ENCODE measurements at regions not wholly inside any gene's neighbourhood (a gene's known extent, or its start where the extent isn't known, plus 50 kb on each side); places are given as distances from the start of the nearest gene placed in this dataset.

DNA sequence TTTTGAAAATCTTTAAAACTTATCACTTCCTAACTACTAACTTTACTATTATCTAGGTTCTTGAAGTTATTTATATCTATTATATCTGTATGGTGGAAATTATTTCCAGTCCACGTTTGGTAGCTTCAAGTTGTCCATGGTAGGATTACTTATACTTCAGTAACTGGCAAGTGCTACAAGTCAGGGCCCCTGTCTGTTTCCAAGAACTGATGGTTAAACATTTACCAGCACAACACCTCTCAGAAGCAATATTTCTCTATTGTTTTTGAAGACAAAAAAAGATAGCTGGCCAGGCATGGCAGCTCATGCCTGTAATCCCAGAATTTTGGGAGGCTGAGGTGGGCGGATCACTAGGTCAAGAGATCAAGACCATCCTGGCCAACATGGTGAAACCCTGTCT lies 240.4 kb upstream of the RHOBTB1 start:
- no peak for DNase-seq

DNA sequence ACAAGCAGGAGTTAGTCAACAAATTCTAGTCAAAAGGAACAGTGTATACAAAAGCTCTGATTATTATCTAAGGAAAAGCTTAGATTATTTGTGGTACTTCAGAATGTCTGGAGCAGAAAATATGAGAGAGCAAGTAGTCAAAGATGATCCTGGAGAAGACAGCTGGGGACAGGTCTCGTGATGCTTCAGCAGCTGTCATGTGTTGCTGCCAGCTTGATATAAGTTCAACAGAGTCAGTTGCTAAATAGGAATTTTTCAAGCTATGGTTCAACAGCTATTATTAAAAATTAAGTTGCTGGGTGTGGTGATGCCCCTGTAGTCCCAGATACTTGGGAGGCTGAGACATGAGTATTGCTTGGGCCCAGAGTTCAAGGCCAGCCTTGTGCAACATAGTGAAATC lies 240.0 kb upstream of the RHOBTB1 start:
- DNase-seq, result no peak

DNA sequence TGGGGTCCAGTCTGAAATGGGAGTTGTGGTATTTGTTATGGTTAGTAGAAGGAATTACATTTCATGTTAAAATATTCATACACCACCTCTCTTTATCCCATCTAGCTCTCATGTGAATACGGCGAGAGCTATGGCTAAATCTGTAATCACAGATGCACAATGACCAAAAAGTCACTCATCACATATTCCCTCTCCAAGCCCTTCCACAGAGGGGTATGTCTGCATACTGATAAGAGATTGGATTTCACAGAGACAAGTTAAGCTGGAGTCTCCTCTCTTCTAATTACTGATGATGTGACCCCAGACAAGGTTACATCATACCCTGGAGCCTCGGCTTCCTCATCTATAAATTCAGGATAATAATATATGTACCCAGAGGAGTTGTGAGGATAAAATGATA lies 237.8 kb upstream of the RHOBTB1 start:
- no peak for DNase-seq

DNA sequence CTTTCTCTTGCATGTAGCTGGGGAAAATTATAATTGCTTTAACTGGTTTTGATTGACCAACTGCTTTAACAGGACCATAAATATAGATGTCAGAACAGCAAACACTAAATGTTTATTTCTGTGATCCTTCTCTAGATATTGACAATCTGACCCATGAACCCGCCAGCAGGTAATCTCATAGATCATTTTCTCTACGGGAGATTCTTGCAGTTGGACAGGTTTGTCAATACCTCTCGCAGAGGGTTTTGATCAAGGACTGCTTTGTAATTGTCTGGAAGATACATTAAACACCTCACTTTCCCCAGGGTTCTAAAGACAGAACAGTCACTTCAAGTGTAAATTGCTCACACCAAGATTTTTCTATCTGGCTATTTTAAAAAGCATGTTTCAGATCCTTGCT lies 235.8 kb upstream of the RHOBTB1 start:
- no peak for DNase-seq

DNA sequence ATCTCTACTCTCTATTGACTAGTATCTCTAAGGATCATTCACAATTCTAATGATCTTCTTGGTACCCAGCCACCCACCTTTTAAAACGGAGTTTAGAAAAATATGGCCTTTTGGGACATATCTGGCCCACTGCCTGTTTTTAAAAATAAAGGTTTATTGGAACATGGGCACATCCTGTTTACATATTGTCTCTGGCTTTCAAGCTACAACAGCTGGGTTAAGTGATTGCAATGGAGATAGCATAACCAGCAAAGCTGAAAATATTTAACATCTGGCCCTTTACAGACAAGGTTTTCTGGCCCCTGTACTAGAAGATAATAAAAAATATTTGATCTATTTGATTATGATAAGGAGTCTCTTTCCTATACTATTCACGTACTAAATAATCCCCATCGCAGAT lies 232.4 kb upstream of the RHOBTB1 start:
- no peak for DNase-seq

DNA sequence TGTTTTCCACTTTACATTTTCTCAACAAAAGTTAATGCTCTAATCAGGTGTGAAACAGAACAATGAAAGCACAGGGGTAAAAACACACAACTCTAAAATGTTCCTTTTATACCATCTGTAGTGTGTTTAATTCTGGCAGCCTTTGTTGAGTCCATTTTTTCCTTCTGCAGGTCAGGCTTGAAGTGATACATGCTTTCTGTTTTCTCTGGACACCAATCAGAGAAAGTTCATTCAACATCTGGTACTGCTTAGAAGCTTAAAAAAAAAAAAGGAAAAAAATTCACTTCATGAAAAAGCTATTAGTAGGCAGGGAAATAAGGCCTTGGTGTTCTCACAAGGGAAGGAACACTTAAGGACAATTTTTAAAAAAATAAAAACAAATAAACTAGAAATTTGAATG lies 231.3 kb upstream of the RHOBTB1 start:
- DNase-seq, result no peak

DNA sequence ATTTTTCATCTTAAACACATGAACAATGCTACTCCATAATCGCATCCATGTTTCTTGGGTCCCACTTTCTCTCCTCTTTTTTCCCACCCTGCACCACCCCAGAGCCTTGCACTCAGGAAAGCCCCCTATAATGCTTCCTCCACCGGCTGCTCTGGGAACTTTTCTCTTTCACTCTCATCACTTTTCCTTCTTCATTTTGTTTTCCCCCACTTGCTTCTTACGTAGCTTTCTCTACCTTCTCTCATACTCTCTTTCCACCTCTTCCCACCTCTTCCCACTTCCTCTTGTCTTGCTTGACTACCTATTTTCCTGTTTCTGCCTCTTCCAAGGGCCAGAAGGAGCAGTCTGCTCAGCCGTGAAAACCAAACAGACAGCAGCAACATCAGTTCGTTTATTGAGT lies 229.5 kb upstream of the RHOBTB1 start:
- DNase-seq, result no peak

DNA sequence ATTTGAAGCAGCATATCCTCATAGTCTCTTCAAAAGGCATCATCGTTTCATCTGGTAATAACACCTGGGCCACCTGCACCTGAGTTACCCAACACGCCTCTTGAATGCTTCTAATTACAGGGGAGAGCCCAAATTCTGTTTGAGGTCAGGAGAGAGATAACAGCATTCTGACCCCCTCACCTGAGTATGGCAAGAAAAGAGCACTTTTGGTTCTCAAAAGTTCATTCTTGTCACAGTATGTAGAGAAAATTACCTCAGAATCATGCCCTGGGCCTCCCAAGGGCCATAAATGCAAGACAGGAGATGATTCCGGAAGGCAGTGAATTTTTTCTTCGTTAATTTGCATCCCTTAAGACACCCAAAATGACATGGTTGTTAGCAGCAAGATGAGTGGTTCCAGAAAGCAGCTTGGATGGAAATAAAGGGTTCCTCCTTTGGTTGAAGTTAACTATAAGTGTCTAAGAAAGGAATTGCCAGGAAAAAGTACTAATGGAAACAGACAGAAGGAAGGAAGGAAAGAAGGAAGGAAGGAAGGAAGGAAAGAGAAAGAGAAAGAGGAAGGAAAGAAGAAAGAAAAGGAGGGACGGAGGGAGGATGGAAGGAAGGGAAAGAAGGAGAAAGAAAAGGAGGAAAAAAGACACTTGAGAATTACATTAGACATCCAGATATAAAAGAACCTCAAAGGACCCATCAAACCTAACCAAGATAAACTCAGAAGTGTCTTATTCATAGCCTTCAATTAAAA lies 228.4 kb upstream of the RHOBTB1 start:
- DNase-seq, result no peak

DNA sequence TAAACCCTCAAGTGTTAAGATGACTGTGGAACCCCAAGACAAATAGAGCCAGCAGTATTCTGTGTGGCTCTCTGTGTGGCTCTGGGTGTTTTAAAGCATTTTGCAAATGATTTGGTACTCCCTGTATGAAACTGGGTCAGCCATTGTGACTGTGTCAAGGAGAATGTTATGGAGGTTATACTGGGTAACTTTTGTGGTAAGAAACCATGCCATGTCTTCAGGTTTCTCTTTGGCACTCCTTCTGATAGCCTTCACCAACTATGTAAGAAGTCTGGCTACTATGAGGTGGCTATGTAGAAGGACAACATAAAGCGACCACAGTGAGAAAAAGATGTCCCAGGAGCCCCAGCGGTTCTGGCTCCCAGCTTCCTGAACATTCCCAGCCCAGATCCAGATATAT lies 226.6 kb upstream of the RHOBTB1 start:
- DNase-seq, result no peak

DNA sequence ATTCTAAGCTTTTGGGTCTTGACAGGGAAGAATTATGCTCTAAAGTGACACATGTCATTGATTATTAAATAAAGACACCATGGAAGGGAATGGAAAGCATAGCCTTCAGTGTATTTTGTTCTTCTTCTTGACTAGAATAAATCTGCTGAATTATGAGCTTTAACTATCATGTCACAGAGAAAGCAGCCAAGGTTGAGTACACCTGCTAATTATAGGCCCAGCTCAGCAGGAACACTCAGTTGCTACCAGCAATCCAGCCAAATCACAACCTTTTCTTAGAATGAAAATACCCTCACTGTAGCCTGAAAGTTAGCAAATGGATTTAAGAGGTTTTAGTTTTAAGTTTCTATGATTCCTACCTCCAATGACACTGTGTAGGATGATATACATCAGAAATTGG lies 225.3 kb upstream of the RHOBTB1 start:
- DNase-seq, result no peak

DNA sequence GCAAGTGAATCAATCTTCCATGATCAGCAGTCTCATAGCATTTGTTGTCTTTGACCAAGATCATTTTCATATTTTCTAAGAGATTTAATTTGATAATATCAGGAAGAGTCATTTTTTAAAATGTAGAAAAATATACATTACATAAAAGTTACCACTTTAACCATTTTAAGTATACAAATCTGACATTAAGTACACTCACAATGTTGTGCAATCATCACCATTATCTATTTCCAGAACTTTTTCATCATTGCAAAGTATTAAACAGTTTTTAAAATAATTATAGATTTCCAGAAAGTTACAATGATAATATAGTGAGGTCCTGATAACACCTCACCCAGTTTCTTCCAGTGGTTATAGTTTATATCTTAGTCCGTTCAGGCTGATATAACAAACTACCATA lies 222.5 kb upstream of the RHOBTB1 start:
- DNase-seq, result no peak

DNA sequence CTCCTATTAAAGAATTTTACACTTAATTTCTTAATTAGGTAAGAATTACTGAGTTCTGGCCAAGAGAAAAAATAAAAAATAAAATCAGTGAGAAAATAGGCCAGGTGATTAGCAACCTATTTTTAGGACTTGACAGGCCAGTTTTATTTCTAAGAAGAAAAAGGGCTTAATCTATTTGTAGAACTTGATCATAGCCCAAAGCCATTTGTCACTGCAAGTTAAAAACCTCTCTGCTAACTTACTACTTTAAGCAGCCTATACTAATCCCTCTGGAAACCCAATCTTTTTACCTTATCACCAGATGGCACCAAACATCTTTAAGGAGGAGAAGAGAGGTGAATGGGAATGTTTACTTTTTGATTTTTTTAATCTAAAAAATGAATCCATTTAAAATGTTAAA lies 222.1 kb upstream of the RHOBTB1 start:
- DNase-seq, result no peak

DNA sequence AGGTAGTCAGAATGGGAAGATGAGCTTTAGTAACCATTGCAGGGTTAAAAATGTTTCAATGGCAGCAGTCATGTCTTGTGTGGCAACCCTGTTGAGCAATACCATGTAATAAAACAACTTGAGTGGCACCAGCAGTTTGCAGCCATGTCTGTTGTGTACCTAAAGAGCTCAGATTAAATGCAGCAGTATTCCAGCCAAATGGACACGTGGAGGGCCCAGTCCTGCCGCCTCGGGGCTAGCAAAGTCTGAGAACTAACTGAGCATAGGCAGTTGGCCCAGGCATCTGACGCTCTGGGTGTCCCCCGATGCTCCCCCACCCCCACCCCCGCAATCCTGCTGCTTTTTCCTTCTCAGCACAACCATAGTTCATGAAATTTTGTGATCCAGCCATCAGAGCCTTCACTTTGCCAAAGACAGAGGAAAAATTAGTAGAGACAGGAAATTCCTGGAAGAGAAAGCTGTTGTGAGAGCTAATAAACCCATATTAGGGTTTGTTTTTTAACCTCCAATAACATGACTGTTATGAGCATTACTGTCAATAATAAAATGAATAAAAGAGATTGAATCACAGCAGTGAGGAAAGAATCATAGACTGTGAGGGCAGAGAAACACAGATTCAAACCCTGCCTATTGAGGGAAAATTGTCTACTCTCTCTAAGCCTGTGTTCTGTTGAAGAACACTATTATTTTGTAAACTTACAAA lies 220.6 kb upstream of the RHOBTB1 start:
- DNase-seq, result no peak

DNA sequence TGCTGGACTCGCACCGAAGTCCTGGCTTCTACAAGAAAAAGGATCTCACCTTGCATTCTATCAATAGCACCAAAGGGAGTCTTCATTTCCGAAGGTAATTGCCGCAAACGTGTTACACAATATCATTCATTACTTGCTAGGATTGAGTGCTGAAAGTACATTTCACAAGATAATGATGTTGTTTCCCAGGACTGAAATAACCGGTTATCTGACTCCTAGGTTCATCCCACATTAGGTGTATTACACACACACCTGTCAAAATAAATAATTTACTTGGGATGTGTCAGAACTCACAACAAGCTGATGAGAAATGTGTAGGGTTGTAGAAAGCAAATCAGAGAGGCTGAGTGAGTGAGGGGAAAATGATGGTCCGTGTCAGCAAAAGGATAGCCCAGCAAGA lies 219.4 kb upstream of the RHOBTB1 start:
- no peak for DNase-seq

DNA sequence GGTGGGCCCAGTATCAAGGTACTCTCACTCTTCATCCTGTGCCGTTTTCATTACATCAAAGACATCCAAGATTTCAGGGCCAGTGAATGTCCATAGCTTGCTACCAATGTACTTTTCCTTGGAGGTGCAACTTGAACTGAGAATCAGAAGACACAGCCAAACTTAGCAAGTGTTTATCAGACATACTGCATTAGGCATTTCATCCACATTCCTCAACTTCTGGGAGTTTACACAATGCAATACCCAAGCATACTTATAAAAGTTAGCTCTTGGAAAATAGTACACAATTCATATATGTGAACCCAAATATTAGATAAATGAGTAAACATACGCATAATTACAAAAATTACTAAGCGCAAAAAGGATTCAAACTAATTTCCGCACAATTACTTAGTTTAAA lies 216.3 kb upstream of the RHOBTB1 start:
- DNase-seq, result no peak

DNA sequence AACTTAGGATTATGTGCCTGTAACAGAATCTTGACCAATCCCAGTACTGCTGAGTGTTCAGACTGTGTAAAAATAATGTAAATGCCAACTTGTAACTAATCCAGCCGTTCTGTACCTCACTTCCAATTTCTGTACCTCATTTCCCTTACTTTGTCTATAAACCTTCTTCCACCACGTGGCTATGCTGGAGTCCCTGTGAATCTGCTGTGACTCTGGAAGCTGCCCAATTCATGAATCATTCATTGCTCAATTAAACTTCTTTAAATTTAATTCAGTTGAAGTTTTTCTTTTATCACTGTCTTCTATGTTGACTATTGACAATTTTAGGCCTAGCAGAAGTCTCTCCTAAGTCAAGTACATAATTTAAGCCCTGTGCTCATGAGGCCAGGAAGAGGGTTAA lies 215.3 kb upstream of the RHOBTB1 start:
- no peak for DNase-seq

DNA sequence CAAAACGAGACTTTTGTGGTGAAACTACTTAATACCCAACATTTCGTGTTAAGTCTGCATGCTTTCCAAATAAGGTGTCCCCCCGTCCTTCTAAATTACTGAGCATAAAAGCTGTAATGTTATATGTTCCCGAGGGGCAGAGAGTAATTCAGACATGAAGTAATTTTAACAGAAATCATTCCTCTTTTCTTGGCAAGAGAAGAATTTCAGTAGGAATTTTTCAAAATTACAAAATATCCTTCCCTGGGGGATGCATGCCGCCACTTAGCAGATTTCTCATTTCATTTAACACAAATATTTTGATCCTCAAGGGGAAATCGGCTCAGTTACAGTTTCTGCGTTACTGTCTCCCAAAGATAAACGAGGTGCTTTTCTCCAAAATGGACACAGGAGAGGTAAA lies 213.2 kb upstream of the RHOBTB1 start:
- no peak for DNase-seq

DNA sequence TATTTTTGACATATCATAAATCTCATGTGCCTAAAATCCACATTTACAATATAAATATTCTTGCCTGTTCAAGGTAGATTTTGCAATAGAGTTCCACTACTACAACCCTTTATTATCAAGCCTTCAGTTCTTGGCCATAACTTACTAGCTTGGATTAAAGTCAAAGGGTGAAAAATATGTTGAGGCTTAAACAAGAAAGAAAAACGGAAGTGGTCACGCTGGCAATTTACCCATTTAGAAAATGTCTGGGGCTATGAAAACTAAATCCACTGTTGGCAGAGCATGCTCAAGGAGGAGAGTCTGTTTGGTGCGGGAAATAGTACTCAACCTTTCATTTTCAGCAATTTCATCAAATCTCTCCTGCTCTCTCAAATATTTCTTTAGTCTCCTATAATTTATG lies 209.8 kb upstream of the RHOBTB1 start:
- no peak for DNase-seq

DNA sequence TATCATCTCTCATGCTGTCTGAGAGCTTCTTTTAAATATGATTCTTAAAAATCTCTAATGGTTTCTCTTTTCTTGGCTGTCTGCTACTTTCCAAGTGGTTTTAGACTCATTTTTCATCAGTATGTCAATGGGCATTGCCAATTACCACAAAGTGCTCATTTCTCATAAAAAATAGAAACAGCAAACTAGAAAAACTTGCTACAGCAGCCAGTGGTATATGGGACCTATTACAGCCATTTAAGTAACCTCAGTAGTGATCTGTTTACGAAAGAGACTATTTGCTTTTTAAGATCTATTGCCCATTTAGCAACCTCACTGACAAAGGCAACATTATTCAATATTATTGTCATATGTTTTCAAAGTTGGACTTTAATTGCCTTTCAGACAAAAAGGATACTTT lies 207.1 kb upstream of the RHOBTB1 start:
- DNase-seq, result no peak

DNA sequence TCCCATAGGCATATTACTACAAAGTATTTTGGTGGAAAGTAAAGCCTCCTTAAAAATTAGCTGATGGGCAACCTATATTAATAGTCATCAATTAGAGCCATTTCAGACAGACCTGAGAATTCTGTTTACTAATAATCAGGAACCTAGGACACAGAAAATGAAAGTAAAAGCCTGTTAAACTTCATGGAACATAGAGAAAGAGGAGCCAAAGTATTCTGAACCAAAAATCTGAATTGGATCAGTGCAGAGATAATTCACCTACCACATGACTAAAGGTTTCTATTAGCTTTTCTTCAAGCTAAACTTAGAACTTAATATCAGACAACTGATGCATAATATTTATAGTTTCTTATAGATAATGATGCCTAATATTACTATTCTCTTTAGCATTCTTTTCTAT lies 204.5 kb upstream of the RHOBTB1 start:
- DNase-seq, result no peak

DNA sequence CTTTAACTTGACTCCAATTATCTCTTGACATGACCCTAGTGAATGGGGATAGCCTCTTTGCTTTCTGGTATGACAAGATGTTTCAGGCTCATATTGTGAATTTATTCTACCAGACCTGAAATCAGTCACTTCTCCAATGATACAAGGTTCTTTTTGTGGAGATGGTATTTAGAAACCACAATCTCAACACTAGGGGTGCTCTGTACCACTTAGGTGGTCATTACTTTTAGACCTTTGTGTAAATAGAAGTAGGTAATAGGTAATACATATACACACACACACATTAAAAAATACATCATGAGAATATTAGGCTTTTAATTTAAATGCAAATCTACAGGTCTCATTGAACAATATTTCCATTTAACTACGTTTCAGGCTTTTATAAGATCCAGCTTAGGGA lies 199.0 kb upstream of the RHOBTB1 start:
- DNase-seq, result no peak

DNA sequence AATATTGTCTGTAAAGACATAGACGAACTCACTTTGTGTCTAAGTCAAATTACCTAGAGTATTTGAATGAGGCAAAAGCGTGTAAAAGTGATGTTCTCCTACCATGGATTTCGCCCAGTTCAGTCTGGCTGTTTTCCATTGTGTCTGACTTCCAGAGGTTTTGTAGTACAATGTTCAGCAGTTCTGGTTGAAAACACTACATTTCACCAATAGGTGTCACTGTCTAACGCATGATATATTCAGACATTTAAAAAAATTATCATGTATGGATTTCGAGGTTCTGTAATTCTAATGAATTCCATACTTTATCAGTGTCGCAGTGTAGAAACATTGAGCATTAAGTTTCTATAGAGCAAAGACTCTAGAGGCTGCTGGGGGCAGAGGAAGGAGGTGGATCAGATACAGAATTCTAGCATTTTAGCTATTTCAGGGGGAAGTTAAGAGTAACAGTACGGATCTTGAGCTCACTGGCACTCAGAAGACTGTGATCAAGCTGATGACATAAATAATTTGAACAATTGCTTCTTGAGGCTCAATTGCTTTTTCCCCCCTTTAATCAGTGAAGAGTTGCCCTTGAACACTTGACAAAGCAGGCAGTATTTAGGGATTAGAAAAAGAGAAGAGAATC lies 196.9 kb upstream of the RHOBTB1 start:
- DNase-seq, result peak in 1 of 2 experiments; percentile 37

DNA sequence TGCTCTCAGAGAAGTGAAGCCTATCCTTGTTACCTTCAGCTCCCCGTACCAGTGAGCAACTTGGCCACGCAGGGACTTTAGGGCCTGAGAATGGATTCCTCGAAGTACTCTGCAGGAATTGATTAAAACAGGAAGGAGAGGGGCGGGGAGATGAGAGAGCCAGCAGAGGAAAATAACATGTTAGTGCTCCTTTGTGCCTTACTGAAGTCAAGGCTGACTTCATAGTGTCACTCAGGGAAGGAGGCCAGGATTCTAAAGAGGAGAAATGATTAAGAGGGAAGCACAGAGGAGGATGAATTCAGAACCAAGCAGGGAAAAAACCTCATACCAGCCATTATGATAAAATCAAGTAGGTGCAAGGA lies 195.6 kb upstream of the RHOBTB1 start:
- DNase-seq, result no peak
